ENCODE measurements at regions not wholly inside any gene's neighbourhood (a gene's known extent, or its start where the extent isn't known, plus 50 kb on each side); places are given as distances from the start of the nearest gene placed in this dataset.

- DNase-seq (ENCODE audit: low spot score) (no peak), ATAC-seq (ENCODE audit: low FRiP score) (no peak)
- TF ChIP-seq CTCF (IDR thresholded peaks at IDR 0.05), result no peak
Measured at GRCh38 chr3:104885214-104885814, 481.4 kb upstream of the ALCAM start.

- no peak for ATAC-seq (ENCODE audit: low FRiP score)
- TF ChIP-seq CTCF (IDR thresholded peaks at IDR 0.05), result no peak
Measured at GRCh38 chr3:104886220-104886995, 480.3 kb upstream of the ALCAM start.

GRCh38 chr3:104887069-104887468 is 479.6 kb upstream of the ALCAM start:
- TF ChIP-seq CTCF (IDR thresholded peaks at IDR 0.05), result no peak
- ATAC-seq (ENCODE audit: low FRiP score) (no peak), DNase-seq (ENCODE audit: low spot score) (no peak)

More at GRCh38 chr3:104886220-104886995, 480.3 kb upstream of the ALCAM start:
- no peak for DNase-seq (ENCODE audit: low spot score)

GRCh38 chr3:104887619-104888018 is 479.1 kb upstream of the ALCAM start:
- TF ChIP-seq CTCF (IDR thresholded peaks at IDR 0.05), result no peak
- no peak for DNase-seq (ENCODE audit: low spot score)
- no peak for ATAC-seq (ENCODE audit: low FRiP score)

GRCh38 chr3:104892044-104892443 is 474.7 kb upstream of the ALCAM start:
- no peak for ATAC-seq (ENCODE audit: low FRiP score)
- TF ChIP-seq CTCF (IDR thresholded peaks at IDR 0.05), result no peak
- DNase-seq (ENCODE audit: low spot score), result no peak

GRCh38 chr3:104896624-104897023 is 470.1 kb upstream of the ALCAM start:
- DNase-seq (ENCODE audit: low spot score) (no peak), ATAC-seq (ENCODE audit: low FRiP score) (no peak)
- no peak for TF ChIP-seq CTCF (IDR thresholded peaks at IDR 0.05)

GRCh38 chr3:104901396-104901795 is 465.3 kb upstream of the ALCAM start:
- DNase-seq (ENCODE audit: low spot score) (no peak), ATAC-seq (ENCODE audit: low FRiP score) (no peak)
- no peak for TF ChIP-seq CTCF (IDR thresholded peaks at IDR 0.05)
